ENCODE measurements at regions not wholly inside any gene's neighbourhood (a gene's known extent, or its start where the extent isn't known, plus 50 kb on each side); places are given as distances from the start of the nearest gene placed in this dataset.

DNA sequence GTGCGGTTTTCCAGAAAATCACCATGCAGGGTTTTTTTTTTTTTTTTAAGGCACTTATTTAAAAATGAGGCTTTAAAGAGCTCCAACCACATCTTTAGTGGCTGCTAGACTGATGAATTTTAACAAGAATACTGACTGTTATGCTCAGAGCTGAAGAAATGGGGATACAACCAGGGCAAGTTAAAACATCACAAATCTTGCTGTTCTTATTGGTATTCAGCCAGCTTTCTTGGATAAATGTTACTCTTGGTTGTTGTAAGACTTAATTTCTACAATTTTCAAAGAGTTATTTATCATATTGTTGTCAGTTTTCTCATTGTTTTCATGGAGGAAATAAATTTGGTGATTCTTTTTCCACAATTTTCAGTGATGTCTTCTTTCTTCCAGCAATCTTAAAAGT is 352.8 kb upstream of the FAM174A start:
- BruUV-seq (replicated peaks) = no TSS peak
- Mint-ChIP-seq H3K27me3 (ENCODE audit: insufficient read depth, unreplicated experiment) (peaks cover 10% of the 10 kb centered on the region), H3K36me3 (ENCODE audit: insufficient read depth, unreplicated experiment) (no peaks in the 10 kb centered on the region), H3K27ac (ENCODE audit: low read depth, unreplicated experiment) (no peak overlapping the region), H3K9me3 (ENCODE audit: unreplicated experiment) (no peaks in the 10 kb centered on the region), H3K4me1 (ENCODE audit: insufficient read depth, unreplicated experiment) (no peaks in the 10 kb centered on the region), H3K4me3 (ENCODE audit: unreplicated experiment) (no peak overlapping the region)
- ChIA-PET CTCF (interaction anchor here (0.6 kb wide), 1 partner anchor 1077 kb away, joined by 4 read pairs; no protein-coding TSS in a partner anchor), POLR2A (no interaction called here)
- intact Hi-C loops (cut with micrococcal nuclease) = no loop called here
- TF ChIP-seq, protein P1, sequence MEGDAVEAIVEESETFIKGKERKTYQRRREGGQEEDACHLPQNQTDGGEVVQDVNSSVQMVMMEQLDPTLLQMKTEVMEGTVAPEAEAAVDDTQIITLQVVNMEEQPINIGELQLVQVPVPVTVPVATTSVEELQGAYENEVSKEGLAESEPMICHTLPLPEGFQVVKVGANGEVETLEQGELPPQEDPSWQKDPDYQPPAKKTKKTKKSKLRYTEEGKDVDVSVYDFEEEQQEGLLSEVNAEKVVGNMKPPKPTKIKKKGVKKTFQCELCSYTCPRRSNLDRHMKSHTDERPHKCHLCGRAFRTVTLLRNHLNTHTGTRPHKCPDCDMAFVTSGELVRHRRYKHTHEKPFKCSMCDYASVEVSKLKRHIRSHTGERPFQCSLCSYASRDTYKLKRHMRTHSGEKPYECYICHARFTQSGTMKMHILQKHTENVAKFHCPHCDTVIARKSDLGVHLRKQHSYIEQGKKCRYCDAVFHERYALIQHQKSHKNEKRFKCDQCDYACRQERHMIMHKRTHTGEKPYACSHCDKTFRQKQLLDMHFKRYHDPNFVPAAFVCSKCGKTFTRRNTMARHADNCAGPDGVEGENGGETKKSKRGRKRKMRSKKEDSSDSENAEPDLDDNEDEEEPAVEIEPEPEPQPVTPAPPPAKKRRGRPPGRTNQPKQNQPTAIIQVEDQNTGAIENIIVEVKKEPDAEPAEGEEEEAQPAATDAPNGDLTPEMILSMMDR (IDR thresholded peaks at IDR 0.05; ENCODE audit: unreplicated experiment) = no peak
- no peak for DNase-seq (ENCODE audit: unreplicated experiment)

DNA sequence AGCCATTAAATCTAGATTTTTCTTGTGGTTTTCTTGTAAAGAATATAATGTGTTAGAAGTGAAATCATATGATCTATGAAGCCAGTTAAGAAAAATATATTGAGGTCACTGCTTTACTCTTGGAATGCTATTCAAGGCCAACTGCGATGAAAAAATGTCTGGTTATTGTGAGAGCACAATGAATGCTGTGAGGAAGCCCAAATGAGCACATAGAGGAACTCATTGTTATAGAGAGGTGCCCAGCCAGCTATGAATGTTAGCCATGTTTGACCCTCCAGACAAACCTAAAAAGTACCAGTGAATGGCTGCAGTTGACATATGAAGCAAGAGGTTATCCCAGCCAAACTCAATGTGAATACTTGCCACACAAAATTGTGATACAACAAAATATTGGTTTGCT is 359.8 kb upstream of the FAM174A start:
- no peaks in the 10 kb centered on the region for H3K4me1 Mint-ChIP-seq (ENCODE audit: insufficient read depth, unreplicated experiment)
- TF ChIP-seq, protein P1 (IDR thresholded peaks at IDR 0.05; ENCODE audit: unreplicated experiment) = no peak
- H3K9me3 Mint-ChIP-seq (ENCODE audit: unreplicated experiment) = no peaks in the 10 kb centered on the region
- H3K27ac Mint-ChIP-seq (ENCODE audit: low read depth, unreplicated experiment) = no peak overlapping the region
- intact Hi-C loops (cut with micrococcal nuclease) = no loop called here
- CTCF ChIA-PET = no interaction called here
- POLR2A ChIA-PET = no interaction called here
- no peaks in the 10 kb centered on the region for H3K36me3 Mint-ChIP-seq (ENCODE audit: insufficient read depth, unreplicated experiment)
- DNase-seq (ENCODE audit: unreplicated experiment) = no peak
- peaks cover 24% of the 10 kb centered on the region for H3K27me3 Mint-ChIP-seq (ENCODE audit: insufficient read depth, unreplicated experiment)
- H3K4me3 Mint-ChIP-seq (ENCODE audit: unreplicated experiment) = no peak overlapping the region
- no TSS peak for BruUV-seq (replicated peaks)

DNA sequence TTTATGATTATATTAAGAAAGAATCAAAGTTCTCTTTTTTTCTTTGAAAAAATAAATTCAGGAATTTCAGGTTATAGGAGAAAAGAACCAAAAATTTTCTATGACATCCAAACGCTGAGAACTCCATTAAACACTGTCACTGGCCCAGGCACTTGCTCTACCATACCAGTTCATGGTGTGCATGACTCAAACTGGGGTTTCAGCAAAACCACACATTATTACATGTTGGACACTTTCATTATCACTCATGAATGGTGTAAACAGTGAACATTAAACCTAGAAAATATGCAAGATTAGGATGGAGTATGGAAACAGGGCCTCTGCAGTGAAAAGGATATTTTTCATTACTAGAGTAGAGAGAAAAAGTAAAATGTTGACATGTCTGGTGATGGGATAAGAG is 369.9 kb upstream of the FAM174A start:
- DNase-seq (ENCODE audit: unreplicated experiment) = no peak
- Mint-ChIP-seq H3K4me1 (ENCODE audit: insufficient read depth, unreplicated experiment) (no peaks in the 10 kb centered on the region), H3K4me3 (ENCODE audit: unreplicated experiment) (no peak overlapping the region), H3K27me3 (ENCODE audit: insufficient read depth, unreplicated experiment) (no peaks in the 10 kb centered on the region), H3K36me3 (ENCODE audit: insufficient read depth, unreplicated experiment) (no peaks in the 10 kb centered on the region), H3K9me3 (ENCODE audit: unreplicated experiment) (peaks cover 8% of the 10 kb centered on the region), H3K27ac (ENCODE audit: low read depth, unreplicated experiment) (no peak overlapping the region)
- ChIA-PET POLR2A (no interaction called here), CTCF (no interaction called here)
- TF ChIP-seq, protein P1 (IDR thresholded peaks at IDR 0.05; ENCODE audit: unreplicated experiment) = no peak
- intact Hi-C loops (cut with micrococcal nuclease) = no loop called here
- BruUV-seq (replicated peaks) = no TSS peak

DNA sequence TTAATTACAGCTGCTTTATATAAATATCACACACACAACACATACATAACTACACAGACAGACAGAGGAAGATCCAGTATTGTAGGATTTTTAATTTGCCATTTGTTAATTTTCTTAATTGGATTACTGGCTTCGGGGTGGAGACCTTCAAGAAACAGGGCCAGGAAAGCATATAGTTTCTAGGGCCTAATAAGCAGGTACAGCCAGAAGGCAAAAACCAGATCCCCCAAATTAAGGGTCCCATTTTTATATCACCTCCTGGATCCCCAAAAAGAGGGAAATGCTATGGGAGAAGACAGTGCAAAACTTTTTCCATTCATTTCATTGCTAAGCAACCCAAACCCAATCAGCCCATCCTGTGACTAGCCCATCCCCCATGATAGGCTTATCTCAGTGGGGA is 373.3 kb upstream of the FAM174A start:
- intact Hi-C loops (cut with micrococcal nuclease) = no loop called here
- H3K4me3 Mint-ChIP-seq (ENCODE audit: unreplicated experiment) = no peak overlapping the region
- POLR2A ChIA-PET = no interaction called here
- H3K27ac Mint-ChIP-seq (ENCODE audit: low read depth, unreplicated experiment) = no peak overlapping the region
- H3K4me1 Mint-ChIP-seq (ENCODE audit: insufficient read depth, unreplicated experiment) = no peaks in the 10 kb centered on the region
- no peaks in the 10 kb centered on the region for H3K36me3 Mint-ChIP-seq (ENCODE audit: insufficient read depth, unreplicated experiment)
- peaks cover 8% of the 10 kb centered on the region for H3K9me3 Mint-ChIP-seq (ENCODE audit: unreplicated experiment)
- no TSS peak for BruUV-seq (replicated peaks)
- no peaks in the 10 kb centered on the region for H3K27me3 Mint-ChIP-seq (ENCODE audit: insufficient read depth, unreplicated experiment)
- TF ChIP-seq, protein P1 (IDR thresholded peaks at IDR 0.05; ENCODE audit: unreplicated experiment) = no peak
- no peak for DNase-seq (ENCODE audit: unreplicated experiment)
- CTCF ChIA-PET = no interaction called here
